Mesothelial cell of epicardium (in vitro differentiated cells): ENCODE measurements at regions not wholly inside any gene's neighbourhood (a gene's known extent, or its start where the extent isn't known, plus 50 kb on each side); places are given as distances from the start of the nearest gene placed in this dataset.

Source experiments
- DNase-seq, 2 experiments: peaks; one replicate each; pipeline ENCODE4 v3.0.0; 2021; ENCODE audit warnings: low spot score in 2 of 2; ENCODE audit not compliant: unreplicated experiment in 2 of 2
- H3K27ac Mint-ChIP-seq: 2 replicates; pipeline ENCODE4 v1.8.0; 2021; ENCODE audit warnings: mixed read lengths
- H3K27me3 Mint-ChIP-seq: 2 replicates; pipeline ENCODE4 v1.8.0; 2021; ENCODE audit warnings: low read depth, mixed read lengths
- H3K36me3 Mint-ChIP-seq: 2 replicates; pipeline ENCODE4 v1.8.0; 2021; ENCODE audit warnings: mixed read lengths
- H3K4me1 Mint-ChIP-seq: 2 replicates; pipeline ENCODE4 v1.8.0; 2021; ENCODE audit warnings: mixed read lengths
- H3K4me3 Mint-ChIP-seq: 2 replicates; pipeline ENCODE4 v1.8.0; 2021; ENCODE audit warnings: mild to moderate bottlenecking, moderate library complexity, mixed read lengths
- H3K9me3 Mint-ChIP-seq: 2 replicates; pipeline ENCODE4 v1.8.0; 2021; ENCODE audit warnings: mixed read lengths
- TF ChIP-seq, protein P1 (sequence below): fragments of 200-600 bp; sonication (generic); IDR thresholded peaks from one replicate; pipeline ENCODE4 v1.5.0; 2021; ENCODE audit warnings: antibody characterized with exemption; ENCODE audit not compliant: unreplicated experiment

- no peak overlapping the region for H3K27ac Mint-ChIP-seq
- TF ChIP-seq, protein P1, sequence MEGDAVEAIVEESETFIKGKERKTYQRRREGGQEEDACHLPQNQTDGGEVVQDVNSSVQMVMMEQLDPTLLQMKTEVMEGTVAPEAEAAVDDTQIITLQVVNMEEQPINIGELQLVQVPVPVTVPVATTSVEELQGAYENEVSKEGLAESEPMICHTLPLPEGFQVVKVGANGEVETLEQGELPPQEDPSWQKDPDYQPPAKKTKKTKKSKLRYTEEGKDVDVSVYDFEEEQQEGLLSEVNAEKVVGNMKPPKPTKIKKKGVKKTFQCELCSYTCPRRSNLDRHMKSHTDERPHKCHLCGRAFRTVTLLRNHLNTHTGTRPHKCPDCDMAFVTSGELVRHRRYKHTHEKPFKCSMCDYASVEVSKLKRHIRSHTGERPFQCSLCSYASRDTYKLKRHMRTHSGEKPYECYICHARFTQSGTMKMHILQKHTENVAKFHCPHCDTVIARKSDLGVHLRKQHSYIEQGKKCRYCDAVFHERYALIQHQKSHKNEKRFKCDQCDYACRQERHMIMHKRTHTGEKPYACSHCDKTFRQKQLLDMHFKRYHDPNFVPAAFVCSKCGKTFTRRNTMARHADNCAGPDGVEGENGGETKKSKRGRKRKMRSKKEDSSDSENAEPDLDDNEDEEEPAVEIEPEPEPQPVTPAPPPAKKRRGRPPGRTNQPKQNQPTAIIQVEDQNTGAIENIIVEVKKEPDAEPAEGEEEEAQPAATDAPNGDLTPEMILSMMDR, result no peak
- peaks cover 7% of the 10 kb centered on the region for H3K4me1 Mint-ChIP-seq
- no peaks in the 10 kb centered on the region for H3K9me3 Mint-ChIP-seq
- no peaks in the 10 kb centered on the region for H3K36me3 Mint-ChIP-seq
- DNase-seq, result no peak
- H3K4me3 Mint-ChIP-seq, result no peak overlapping the region
- peaks cover 18% of the 10 kb centered on the region for H3K27me3 Mint-ChIP-seq
Observed at GRCh38 chr15:69941706-69942495, 155.8 kb downstream of the TLE3 start.

- TF ChIP-seq, protein P1, result no peak
- no peak overlapping the region for H3K27ac Mint-ChIP-seq
- no peaks in the 10 kb centered on the region for H3K36me3 Mint-ChIP-seq
- H3K9me3 Mint-ChIP-seq, result no peaks in the 10 kb centered on the region
- peaks cover 7% of the 10 kb centered on the region for H3K4me1 Mint-ChIP-seq
- H3K27me3 Mint-ChIP-seq, result peaks cover 14% of the 10 kb centered on the region
- H3K4me3 Mint-ChIP-seq, result no peak overlapping the region
- DNase-seq, result no peak
Observed at GRCh38 chr15:69943637-69944036, 154.1 kb downstream of the TLE3 start.

GRCh38 chr15:69945729-69946128 lies 152.0 kb downstream of the TLE3 start:
- Mint-ChIP-seq H3K36me3 (no peaks in the 10 kb centered on the region), H3K4me3 (no peak overlapping the region), H3K4me1 (no peaks in the 10 kb centered on the region), H3K9me3 (no peaks in the 10 kb centered on the region), H3K27ac (no peak overlapping the region), H3K27me3 (peaks cover 14% of the 10 kb centered on the region)
- TF ChIP-seq, protein P1, result no peak
- DNase-seq, result no peak

DNA sequence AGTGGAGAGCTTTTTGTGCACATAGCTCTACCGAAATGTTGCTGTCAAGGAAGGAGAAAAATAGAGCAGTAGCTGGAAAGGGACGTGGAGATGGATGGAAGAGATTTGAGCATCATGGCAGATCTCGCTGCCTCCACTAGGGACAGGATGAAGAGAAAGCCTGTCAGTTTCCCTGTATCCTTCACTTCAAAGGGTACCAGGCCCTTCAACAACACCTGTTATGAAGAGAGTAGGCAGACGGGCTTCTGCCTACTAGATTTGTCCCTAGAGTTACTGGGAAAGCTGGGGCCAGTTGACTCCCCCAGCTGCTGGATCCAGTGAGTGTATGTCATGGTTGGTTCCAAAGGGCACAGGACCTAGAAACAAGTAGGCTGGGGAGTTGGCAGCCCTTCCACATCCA lies 150.8 kb downstream of the TLE3 start:
- Mint-ChIP-seq H3K27ac (no peak overlapping the region), H3K36me3 (no peaks in the 10 kb centered on the region), H3K9me3 (no peaks in the 10 kb centered on the region), H3K4me1 (no peaks in the 10 kb centered on the region), H3K27me3 (peaks cover 14% of the 10 kb centered on the region), H3K4me3 (no peak overlapping the region)
- DNase-seq, result no peak
- TF ChIP-seq, protein P1, result no peak

GRCh38 chr15:69947394-69947793 lies 150.3 kb downstream of the TLE3 start:
- no peak for DNase-seq
- no peak overlapping the region for H3K4me3 Mint-ChIP-seq
- peaks cover 14% of the 10 kb centered on the region for H3K27me3 Mint-ChIP-seq
- no peak overlapping the region for H3K27ac Mint-ChIP-seq
- H3K9me3 Mint-ChIP-seq, result no peaks in the 10 kb centered on the region
- H3K36me3 Mint-ChIP-seq, result no peaks in the 10 kb centered on the region
- TF ChIP-seq, protein P1, result no peak
- no peaks in the 10 kb centered on the region for H3K4me1 Mint-ChIP-seq
